NCI-H524 (cell line): ENCODE measurements at regions not wholly inside any gene's neighbourhood (a gene's known extent, or its start where the extent isn't known, plus 50 kb on each side); places are given as distances from the start of the nearest gene placed in this dataset.
"Not testable (repeated sequence)": the region's sequence is repeated elsewhere in the genome, so short reads cannot be mapped to it uniquely, and the experiment has no call there.

Experiments used
- DNase-seq, 2 experiments: peaks; one replicate each; lab custom pipeline; 2025; lab: John Stamatoyannopoulos, UW

DNA sequence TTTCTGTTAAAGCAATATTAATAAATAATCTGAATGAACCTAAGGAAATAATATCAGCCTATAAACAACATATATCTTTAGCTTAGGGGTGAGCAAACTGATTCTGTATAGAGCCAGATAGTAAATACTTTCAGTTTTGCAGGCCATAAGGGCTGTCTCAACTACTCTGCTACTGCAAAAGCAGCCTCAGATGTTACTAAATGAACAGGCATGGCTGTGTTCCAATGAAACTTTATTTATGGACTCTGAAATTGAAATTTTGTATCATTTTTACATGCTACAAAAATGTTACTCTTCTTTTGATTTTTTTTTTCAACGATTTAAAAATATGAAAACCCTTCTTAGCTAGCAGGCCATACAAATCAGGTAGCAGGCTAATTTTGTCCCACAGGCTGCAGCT lies 212.8 kb upstream of the PRICKLE2 start:
- DNase-seq, result no peak

DNA sequence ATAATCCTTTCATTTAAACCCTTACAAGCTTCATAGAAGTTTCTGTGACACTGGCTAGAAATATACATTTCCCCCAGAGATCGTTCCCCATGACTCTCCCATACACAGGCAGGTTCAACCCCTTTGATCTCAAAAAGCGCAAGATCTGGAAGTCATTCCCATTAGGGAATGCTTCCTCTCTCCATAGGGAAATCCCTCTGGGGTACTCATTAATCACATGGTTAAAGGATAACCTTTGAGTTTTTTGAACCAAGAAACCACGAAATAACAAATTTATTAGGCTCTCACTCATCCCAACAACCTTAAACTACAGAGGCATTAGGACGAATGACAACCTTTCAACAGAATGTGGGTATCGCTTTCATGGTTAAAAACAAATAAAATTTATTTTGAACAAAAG lies 211.9 kb upstream of the PRICKLE2 start:
- DNase-seq, result no peak

DNA sequence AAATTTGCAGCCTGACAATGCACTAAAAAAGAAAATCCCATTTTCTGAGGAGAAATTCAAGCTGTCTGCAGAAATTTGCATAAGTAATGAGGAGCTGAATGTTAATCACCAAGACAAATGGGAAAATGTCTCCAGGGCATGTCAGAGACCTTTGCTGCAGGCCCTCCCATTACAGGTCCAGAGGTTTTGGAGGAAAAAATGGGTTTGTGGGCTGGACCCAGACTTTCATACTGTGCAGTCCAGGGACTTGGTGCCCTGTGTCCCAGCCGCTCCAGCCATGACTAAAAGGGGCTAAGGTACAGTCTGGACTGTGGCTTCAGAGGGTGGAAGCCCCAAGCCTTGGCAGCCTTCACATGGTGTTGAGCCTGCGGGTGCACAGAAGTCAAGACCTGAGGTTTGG lies 209.8 kb upstream of the PRICKLE2 start:
- DNase-seq, result not testable (repeated sequence)

DNA sequence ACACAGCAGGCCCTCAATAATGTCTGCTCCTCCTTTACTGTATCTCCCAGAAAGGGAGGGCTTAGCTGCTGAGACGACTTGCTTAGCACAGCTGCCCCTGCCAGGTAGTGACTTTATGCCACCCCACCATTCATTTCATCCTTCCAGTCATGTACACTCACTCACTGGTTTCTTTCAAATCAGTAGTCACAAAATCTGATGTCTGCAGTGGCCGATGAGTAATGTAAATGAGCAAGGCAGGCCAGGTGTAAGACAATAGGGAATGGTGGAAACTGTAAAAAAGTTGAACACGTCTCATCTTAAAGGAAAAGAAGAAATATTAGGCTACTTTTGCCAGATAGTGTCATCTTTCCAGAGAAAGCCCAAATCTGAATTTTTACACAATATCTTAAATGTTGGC lies 207.6 kb upstream of the PRICKLE2 start:
- DNase-seq, result no peak

DNA sequence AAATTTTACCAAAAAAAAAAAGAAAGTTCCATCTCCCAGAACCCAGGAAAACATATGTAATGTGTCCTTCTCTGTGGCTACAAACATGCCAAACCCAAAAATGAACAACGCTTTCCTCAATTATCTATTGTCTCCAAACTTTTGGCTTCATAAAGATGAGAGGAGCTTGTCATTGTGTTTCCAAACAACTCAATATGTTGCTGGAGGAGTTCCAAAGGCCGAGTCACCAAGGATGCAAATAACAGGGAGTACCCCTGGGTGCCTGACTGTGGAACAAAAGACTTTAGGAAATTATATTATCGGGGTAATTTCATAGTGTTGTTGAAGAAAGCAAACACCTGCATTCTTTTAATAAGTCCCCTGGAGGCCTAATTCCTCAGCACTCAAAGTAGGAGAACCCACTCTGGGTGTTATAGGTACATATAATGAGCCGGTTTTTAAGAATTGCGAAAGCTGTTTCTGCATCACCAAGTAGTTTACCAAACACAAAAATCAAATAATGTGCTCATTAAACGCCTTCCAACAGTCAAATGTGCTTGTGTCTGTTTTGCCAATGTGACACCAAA lies 206.3 kb upstream of the PRICKLE2 start:
- no peak for DNase-seq

DNA sequence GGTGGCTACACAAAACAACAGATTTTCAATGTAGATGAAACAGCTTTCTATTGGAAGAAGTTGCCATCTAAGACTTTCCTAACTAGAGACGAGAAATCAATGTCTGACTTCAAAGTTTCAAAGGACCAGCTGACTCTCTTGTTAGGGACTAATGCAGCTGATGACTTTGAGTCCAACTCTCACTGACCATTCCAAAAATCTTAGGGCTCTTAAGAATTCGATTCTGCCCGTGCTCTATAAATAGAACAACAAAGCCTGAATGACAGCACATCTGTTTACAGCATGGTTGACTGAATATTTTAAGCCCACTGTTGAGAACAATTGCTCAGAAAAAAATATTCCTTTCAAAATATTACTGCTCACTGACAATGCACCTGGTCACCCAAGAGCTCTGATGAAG lies 202.4 kb upstream of the PRICKLE2 start:
- DNase-seq, result no peak

DNA sequence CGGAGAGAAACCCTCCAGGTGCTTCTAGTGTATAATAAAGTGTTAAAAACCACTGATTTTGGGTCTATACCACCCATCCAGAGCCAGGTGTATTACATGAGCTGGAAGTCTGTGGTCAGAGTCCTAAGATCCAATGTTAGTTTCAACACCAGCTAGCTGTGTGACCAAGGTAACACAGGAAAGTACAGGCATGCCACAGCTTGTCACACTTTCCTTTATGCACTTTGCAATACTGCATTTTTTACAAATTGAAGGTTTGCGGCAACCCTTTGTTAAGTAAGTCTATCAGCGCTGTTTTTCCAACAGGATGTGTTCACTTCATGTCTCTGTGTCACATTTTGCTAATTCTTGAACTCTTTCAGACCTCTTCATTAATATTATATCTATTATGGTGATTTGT lies 201.3 kb upstream of the PRICKLE2 start:
- DNase-seq, result no peak

DNA sequence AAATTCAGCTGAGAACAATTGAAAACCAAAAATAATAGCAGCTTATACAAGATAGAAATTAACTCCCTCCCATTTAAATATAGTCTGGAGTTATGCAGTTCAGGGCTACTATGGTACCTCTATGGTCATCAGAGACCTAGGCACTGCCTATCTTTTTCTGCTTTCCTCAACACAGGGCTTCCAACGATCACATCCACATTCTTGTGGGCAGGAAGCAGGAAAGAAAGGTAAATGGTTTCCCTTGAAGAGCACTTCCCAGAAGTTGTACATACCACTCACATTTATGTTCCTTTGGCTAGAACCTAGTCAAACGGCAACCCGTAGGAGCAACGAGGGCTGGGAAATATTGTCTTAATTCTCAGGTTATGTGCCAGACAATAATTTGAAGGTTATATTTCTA lies 197.7 kb upstream of the PRICKLE2 start:
- no peak for DNase-seq

DNA sequence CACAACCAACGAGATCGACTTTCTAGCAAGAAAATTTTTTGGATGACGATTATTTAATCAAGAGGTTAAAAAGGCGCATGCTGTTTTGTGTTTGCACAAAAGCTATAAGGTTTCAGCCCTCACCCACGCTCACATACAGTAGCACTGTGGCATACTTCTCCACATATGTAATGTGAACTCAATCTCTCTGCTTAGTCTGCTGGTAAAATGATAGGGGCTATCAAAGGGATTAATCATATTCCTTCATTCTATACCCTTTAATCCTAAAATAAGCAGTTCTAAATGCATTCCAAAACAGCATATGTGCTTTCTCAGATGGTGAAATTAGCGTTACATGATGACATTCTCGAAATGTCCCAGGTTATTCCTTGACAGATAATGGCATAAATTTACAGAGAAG lies 196.9 kb upstream of the PRICKLE2 start:
- peak; percentile 61 to 86 for DNase-seq

DNA sequence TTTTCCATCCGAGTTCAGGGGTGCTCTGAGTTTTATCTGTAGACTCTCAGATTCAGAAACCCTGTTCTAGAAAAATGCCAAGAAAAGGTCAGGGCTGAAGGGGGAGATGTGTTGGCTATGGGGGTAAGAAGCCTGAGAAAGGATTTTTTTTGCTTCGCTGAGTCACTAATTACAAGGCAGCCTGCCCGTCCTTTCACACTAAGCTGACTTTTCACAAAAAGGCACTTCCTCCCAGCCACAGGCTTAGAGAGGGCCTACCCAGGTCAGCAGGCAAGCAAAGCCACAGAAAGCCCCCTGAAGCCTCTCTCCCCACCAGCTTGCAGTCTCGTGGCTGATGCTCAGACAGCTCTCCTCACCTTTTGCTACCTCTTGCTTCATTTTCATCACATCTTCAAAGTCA lies 192.6 kb upstream of the PRICKLE2 start:
- no peak for DNase-seq

DNA sequence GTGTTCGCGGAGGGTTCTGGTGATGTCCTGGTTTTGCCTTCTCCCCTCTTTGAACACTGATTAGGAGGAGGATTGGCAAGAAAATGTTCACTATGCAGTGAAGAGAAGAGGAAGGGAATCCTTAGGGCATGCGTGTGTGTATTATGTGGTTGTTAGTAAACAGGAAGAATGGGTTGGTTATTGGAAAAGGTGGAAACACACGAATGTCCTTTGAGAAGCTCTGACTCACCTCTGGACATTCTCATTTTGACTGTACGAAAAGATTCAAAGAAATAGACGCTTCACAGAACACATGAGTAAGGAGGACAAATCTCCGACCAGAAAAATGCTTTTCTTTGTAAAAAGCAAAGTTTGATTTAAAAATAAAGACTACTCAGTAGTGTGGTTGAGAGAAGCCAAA lies 188.8 kb upstream of the PRICKLE2 start:
- no peak for DNase-seq

DNA sequence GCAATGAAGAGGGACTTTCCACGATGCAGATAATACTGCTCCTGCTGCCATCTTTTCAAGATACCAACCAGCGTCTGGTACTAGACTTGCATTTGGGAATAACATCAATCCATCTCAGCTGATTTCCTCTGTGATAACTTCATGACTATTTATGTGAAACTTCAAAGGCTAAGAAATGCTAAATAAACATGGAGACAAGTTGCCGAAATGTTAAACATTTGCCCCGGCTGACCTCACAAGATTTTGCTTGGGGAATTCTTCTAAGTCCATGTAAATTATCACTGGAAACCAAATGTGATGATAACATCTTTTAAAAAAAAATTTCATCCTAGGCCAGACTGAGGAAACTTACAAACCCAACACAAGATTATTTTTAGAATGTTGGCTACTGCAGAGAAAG lies 185.8 kb upstream of the PRICKLE2 start:
- DNase-seq, result no peak

DNA sequence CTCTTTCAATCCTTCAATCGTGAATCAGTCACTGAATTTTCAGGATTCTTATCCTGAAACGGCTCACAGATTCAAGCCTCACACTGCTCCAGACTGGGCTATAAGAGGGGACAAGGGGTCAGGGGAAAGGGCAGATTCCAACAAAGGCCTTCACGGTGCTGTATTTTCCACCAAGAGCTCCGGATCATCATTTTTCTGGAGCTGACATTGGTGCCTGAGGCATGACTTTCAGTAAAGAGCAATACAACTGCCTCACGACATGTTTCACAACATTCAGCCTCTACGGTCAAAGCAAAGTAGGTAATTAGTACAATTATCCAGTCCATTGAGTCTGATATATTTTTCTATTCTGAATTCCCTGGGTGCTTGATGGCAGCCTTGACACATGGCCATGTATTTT lies 185.0 kb upstream of the PRICKLE2 start:
- DNase-seq, result no peak

DNA sequence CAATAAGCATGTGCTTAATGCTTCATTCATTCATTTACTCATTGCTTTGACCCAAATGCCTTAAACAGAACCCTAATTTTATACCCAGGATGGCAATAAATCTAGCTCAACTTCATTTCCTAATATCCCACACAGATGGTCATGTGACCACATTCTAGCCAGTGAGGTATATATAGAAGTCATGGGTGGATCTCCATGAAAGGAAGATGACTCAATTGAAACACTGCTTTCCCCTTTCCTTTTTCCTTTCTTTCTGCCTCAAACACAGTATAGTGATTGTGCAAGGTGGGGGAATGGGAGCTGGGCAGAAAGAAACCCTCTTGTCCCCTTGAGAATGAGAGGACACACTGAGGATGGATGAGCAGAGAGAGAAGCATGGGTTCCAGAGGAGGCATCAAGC lies 183.5 kb upstream of the PRICKLE2 start:
- DNase-seq, result no peak

DNA sequence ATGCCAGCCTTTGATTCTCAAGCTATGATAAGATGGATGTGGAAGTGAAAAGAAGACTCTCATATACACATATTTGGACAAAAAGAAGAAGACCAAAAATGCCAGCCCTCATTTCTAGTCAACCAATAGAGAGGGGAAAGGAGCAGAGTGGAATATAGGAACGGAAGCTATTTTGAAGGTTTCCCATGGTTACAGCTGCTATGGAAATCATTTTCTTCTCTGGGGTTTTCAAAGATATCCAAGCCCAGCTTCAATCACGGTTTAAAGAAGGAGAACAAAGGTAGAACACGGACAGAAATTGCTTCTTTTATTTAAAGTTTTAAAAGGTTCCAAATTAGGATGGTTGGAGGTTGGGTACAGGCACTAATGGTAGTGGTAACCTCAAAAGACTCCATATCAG lies 181.0 kb upstream of the PRICKLE2 start:
- no peak for DNase-seq

DNA sequence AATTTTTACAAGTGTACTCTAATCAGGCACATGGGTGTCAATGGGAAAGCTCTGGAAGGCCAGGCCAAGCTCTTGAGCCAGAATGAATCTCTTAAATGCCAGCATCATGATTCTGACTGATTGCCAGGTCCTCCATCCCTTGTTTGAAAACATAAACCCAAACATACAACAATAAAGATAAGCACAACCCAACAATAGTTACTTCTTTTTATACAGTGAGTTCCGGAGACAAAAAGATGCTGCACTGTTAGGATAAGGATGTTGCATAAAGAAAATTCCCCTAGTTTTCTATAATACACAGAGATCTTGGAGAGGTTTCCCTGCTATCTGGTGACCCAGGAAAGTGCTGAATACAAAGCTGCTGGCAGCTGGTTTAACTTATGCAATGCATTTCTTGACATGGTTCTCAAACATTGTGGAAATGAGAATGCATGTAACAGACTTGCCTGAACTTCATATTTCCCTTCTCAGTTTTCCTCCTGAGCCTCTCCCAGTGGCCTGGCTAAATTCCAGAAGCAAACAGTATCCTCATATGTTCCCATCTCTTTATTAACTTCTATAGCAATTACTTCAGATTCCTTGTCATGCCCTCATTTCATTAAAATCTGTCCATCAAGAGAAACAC lies 180.1 kb upstream of the PRICKLE2 start:
- no peak for DNase-seq

DNA sequence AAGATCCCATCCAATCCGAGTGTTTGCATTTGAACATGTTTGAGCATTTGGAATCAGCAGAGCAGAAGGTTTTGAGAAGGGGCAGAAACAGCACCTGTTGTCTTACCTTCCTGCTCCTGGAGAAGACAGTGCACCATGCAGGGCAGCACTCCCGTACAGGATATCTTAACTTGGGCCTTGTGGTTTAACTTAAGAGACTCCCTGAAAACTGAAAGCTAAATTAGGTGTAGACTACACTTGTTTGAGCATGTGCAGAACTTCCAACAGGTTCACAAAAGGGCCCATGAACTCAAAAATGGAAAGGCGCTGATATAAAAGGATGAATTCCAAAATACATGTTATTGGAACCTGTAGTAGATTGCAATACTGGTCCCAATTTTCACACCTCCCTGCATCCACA lies 175.4 kb upstream of the PRICKLE2 start:
- no peak for DNase-seq

DNA sequence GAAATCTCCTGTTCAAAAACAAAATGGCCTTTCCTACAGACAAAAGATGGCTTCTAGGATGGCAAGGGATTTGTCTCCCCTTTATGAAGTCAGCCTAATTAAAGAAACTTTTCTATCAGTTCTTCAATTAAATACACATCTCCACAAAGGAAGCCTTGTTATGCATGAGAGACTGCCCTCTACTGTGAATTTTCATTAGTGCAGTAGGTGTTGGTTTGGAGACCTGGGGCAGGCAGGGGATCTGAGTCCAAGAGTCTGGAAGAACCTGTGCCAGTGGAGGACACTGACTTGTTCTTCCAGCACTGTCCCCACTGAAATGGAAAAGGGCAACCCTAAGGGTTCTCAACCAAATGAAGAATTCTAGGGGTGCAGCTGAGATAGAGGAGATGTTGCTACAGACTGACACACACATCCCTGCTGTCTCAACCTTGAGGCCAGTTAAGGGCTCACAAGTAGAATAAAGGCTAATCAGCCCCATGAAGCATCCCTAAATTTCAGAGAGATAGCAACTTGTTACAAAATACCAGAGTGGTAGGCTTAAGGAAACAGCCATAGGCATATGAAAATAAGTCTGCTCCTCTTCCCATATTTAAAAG lies 174.0 kb upstream of the PRICKLE2 start:
- DNase-seq, result peak in 1 of 2 experiments; percentile 49

DNA sequence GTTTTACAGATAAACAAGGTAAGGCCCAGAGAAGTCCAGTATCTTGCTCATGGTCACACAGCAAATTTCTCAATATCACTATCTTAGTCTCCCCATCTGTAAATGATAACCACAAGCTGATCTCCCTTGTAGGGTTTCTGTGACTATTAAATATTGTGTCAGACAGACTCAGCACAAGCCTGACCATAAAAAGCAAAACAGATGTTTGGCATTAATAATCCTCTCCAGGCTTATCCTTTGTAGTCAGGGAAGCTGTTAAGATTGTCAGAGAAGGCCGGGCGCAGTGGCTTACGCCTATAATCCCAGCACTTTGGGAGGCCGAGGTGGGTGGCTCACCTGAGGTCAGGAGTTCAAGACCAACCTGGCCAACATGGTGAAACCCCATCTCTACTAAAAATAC lies 173.2 kb upstream of the PRICKLE2 start:
- peak; percentile 48 to 88 for DNase-seq

DNA sequence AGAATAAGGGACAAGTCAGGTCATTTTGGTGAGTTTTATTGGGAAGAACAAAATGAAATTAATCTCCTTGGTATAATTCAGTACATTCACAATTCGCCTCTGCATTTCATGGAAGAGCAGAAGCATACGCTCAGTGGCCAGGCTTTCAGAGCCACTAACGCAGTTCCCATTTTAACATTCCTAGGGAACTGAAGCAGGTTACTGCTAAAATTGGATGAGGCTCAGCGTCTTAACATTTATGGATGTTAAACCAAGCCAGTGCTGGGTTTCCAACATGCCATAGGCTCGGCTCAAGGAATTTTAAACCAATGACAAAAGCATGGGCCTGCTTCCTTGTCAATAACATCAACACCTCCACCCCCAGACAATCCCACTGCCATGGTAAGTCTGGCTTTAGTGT lies 172.7 kb upstream of the PRICKLE2 start:
- no peak for DNase-seq

DNA sequence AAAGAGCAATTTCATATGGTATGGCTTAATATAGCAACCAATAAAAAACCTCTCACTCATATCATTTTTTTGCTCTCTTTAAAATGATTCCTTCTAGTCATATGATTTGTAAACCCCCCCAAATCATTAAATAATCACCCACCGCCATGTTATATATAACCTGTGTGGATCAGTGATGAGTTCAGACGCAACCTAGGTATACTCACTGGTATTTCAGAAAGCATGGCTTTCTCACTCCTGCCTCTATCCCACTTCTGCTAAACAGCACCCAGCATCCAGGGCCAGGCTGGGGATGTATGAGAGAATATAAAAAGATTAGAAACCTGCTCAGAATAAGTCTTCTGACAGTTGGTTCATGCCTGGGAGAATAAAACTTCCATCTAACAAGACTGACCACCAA lies 172.3 kb upstream of the PRICKLE2 start:
- no peak for DNase-seq

DNA sequence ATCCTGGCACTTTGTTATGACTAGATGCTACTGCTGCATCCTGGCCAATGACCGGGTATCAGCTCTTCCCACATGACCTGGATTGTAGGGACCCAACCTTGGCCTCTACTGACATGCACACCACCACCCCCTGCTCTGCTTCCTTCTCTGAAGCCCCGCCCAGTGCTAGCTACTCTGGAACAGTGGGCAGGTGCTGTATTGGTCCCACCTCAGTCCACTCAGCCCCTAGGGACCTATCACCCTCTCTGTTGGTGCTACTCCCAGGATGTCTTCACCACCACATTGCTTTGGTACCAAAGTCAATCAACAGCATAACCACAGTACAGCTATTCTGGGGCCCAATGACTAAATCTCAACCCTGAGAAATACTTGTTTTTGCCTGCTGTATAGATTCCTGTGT lies 170.2 kb upstream of the PRICKLE2 start:
- no peak for DNase-seq

DNA sequence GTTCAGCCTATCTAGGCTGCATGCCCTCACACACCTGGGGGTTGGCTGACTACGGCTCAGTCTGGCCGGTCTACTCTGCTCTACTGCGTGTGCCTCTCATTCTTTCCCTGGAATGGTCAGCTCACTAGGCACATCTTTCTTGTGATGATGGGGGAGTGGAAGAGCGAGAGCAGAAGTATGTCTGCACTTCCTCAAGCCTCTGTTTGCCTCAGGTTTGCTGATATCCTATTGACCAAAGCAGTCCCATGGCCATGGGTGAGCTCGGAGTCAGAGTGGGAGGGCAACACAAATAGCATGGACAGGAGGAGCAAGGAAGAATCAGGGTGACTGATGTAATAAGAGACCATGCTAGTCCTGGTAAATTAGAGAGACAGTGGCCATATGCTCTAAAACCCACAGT lies 167.9 kb upstream of the PRICKLE2 start:
- DNase-seq, result no peak

DNA sequence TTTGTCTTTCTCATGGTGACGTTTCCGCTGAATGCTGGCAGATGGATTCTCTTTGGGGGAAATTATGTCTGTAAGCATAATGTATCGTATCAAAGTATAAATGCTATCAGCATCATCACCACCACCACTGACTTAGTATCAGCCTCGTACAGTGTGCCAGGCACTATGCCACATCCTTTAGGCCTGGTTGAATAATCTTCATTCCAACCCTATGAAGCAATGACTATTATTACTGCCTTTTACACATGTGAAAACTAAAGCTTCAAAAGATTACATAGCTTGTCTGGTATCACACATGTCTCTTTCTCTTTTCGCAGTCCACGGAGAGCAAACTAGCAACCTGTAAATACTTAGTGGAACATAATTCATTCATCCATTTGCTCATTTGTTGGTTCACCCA lies 166.7 kb upstream of the PRICKLE2 start:
- DNase-seq, result no peak
